Natural killer cell (primary cell): ENCODE measurements at regions not wholly inside any gene's neighbourhood (a gene's known extent, or its start where the extent isn't known, plus 50 kb on each side); places are given as distances from the start of the nearest gene placed in this dataset.

Experiments used
- ATAC-seq, 3 donors: fragments of 150-1000 bp in 2 of 3; fragments of 200-7000 bp in 1 of 3; cut with Tn5 transposase; 1 replicate in 1 of 3; 2 replicates in 2 of 3; pipeline ENCODE4 v1.10.0; 2021; ENCODE audit warnings: mild to moderate bottlenecking in 2 of 3, moderate library complexity in 2 of 3
- DNase-seq, 2 donors: peaks; one replicate each; pipeline versions ENCODE4 v3.0.0 to v3.0.0-alpha.2; 2013 to 2021; ENCODE audit warnings: mixed read lengths in 1 of 2
- H3K27ac ChIP-seq: one replicate; pipeline ENCODE4 v1.5.1; 2013; ENCODE audit warnings: mild to moderate bottlenecking, low read length
- H3K27me3 ChIP-seq: one replicate; pipeline ENCODE4 v1.6.1; 2013; ENCODE audit warnings: low read length; ENCODE audit not compliant: control insufficient read depth, insufficient read depth
- H3K36me3 ChIP-seq: one replicate; pipeline ENCODE4 v1.6.1; 2013; ENCODE audit warnings: low read length; ENCODE audit not compliant: control insufficient read depth, insufficient read depth
- H3K4me1 ChIP-seq: one replicate; pipeline ENCODE4 v1.6.1; 2013; ENCODE audit warnings: low read length; ENCODE audit not compliant: control insufficient read depth, insufficient read depth
- H3K4me3 ChIP-seq: one replicate; pipeline ENCODE4 v1.5.1; 2013; ENCODE audit warnings: low read length
- H3K9me3 ChIP-seq: one replicate; pipeline ENCODE4 v1.6.1; 2013; ENCODE audit warnings: low read length; ENCODE audit not compliant: control insufficient read depth, insufficient read depth
- H3K27ac Mint-ChIP-seq, 2 donors: one replicate each; pipeline ENCODE4 v1.8.0; 2022; ENCODE audit warnings: mild to moderate bottlenecking in 2 of 2, mixed read lengths in 2 of 2, moderate library complexity in 1 of 2
- H3K27me3 Mint-ChIP-seq, 2 donors: one replicate each; pipeline ENCODE4 v1.8.0; 2022; ENCODE audit warnings: low read depth in 2 of 2, mixed read lengths in 2 of 2
- H3K36me3 Mint-ChIP-seq: one replicate; pipeline ENCODE4 v1.8.0; 2022; ENCODE audit warnings: mixed read lengths
- H3K4me1 Mint-ChIP-seq, 2 donors: one replicate each; pipeline ENCODE4 v1.8.0; 2022; ENCODE audit warnings: mixed read lengths in 2 of 2
- H3K4me3 Mint-ChIP-seq: one replicate; pipeline ENCODE4 v1.8.0; 2022; ENCODE audit warnings: mild to moderate bottlenecking, moderate library complexity, mixed read lengths
- H3K9me3 Mint-ChIP-seq, 2 donors: one replicate each; pipeline ENCODE4 v1.8.0; 2022; ENCODE audit warnings: mixed read lengths in 2 of 2
- WGBS: methylation state at CpG from one replicate; pipeline ENCODE4 v1.1.7; 2013; ENCODE audit warnings: missing lambda C conversion rate; ENCODE audit not compliant: insufficient coverage; 5-methylcytosine and 5-hydroxymethylcytosine counted together
- intact Hi-C: fragments of 100-400 bp; cut with micrococcal nuclease; formaldehyde crosslinking; loops from one replicate; pipeline ENCODE4 v1.14.2; 2022
- TF ChIP-seq, protein P1 (sequence below): fragments of 200-600 bp; IDR thresholded peaks from one replicate; pipeline ENCODE4 v1.8.0; 2022; ENCODE audit warnings: antibody characterized with exemption

DNA sequence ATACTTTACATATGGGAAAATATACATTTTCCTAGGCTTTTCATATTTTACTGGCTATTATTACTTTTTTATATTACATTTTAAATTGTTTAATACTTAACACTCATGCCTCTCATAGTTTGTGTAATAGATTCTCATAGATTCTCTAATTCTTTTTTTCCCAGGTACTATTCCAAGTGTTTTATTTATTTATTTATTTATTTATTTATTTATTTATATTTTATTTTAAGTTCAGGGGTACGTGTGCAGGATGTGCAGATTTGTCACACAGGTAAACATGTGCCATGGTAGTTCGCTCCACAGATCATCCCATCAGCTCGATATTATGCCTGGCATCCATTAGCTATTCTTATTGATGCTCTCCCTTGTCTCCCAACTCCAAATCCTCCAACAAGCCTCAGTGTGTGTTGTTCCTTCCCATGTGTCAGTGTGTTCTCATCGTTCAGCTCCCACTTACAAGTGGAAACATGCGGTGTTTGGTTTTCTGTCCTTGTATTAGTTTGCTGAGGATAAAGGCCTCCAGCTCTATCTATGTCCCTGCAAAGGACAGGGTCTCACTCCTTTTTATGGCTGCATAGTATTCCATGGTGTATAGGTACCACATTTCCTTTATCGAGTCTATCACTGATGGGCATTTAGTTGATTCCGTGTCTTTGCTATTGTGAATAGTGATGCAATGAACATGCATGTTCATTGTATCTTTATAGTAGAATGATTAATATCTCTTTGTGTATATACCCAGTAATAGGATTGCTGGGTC is 205.4 kb upstream of the P2RY1 start:
- TF ChIP-seq, protein P1, sequence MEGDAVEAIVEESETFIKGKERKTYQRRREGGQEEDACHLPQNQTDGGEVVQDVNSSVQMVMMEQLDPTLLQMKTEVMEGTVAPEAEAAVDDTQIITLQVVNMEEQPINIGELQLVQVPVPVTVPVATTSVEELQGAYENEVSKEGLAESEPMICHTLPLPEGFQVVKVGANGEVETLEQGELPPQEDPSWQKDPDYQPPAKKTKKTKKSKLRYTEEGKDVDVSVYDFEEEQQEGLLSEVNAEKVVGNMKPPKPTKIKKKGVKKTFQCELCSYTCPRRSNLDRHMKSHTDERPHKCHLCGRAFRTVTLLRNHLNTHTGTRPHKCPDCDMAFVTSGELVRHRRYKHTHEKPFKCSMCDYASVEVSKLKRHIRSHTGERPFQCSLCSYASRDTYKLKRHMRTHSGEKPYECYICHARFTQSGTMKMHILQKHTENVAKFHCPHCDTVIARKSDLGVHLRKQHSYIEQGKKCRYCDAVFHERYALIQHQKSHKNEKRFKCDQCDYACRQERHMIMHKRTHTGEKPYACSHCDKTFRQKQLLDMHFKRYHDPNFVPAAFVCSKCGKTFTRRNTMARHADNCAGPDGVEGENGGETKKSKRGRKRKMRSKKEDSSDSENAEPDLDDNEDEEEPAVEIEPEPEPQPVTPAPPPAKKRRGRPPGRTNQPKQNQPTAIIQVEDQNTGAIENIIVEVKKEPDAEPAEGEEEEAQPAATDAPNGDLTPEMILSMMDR: no peak

DNA sequence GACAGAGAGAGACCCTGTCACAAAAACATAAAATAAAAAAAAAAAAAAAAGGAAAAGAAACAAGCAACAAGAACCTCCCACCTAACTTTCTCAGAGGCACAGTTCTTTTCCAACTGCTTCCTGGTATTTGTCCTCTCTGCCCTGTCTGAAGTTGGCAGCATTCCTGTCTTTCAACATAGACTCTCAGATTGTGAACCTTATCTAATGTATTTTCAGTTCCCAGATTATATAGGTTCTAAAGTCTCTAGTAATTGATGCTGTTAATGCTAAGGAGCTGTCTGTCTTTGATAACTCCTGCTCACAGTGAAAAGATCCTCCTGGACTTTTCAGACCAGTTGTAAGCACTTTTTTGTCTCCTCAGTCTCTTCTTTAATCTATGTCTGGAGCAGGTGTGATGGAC is 199.5 kb upstream of the P2RY1 start:
- Histone ChIP-seq H3K9me3 (no peaks in the 10 kb centered on the region), H3K36me3 (no peaks in the 10 kb centered on the region), H3K4me3 (no peak overlapping the region), H3K27ac (no peak overlapping the region), H3K27me3 (no peaks in the 10 kb centered on the region), H3K4me1 (no peaks in the 10 kb centered on the region)
- Mint-ChIP-seq H3K9me3 (peaks cover 0 to 2% of the 10 kb centered on the region in 2 donors), H3K4me1 (no peaks in the 10 kb centered on the region), H3K27me3 (peaks cover 2 to 6% of the 10 kb centered on the region in 2 donors), H3K36me3 (no peaks in the 10 kb centered on the region), H3K4me3 (no peak overlapping the region), H3K27ac (no peak overlapping the region)
- TF ChIP-seq, protein P1: no peak
- intact Hi-C loops: no loop called here
- DNase-seq (no peak), ATAC-seq (no peak)

More for the DNA sequence above, 205.4 kb upstream of the P2RY1 start:
- ATAC-seq: no peak
- no peaks in the 10 kb centered on the region for H3K27me3 ChIP-seq
- Mint-ChIP-seq H3K4me1 (no peaks in the 10 kb centered on the region), H3K36me3 (no peaks in the 10 kb centered on the region), H3K4me3 (no peak overlapping the region), H3K27ac (no peak overlapping the region), H3K9me3 (peaks cover 0 to 2% of the 10 kb centered on the region in 2 donors), H3K27me3 (peaks cover 0 to 7% of the 10 kb centered on the region in 2 donors)
- no peaks in the 10 kb centered on the region for H3K4me1 ChIP-seq
- no peaks in the 10 kb centered on the region for H3K36me3 ChIP-seq
- no peaks in the 10 kb centered on the region for H3K9me3 ChIP-seq
- DNase-seq: no peak
- intact Hi-C loops: no loop called here
- H3K4me3 ChIP-seq: no peak overlapping the region
- H3K27ac ChIP-seq: no peak overlapping the region
- 95% methylated on average over 5 of the region's 7 CpGs for WGBS

DNA sequence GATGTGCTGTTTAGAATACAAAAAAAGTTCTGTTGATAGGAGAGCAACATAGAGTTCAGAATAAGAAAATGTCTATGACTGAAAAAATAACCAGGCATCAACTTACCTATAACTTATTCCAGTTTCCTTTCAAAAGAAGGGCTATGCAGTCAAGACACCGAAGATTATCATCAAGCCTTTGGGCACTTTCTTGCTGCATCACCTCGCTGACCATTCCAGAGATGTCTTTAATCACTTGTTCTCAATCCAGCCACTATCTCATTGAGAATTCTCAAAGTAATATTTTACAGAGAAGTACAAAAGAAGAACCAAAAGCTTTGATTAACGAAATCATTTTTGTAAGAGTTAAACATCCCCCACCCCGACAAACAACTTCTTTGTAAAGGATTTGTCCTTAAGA is 198.3 kb upstream of the P2RY1 start:
- Mint-ChIP-seq H3K27me3 (peaks cover 0 to 2% of the 10 kb centered on the region in 2 donors), H3K9me3 (no peaks in the 10 kb centered on the region), H3K4me1 (no peaks in the 10 kb centered on the region), H3K27ac (no peak overlapping the region), H3K4me3 (no peak overlapping the region), H3K36me3 (no peaks in the 10 kb centered on the region)
- H3K27ac ChIP-seq: no peak overlapping the region
- TF ChIP-seq, protein P1: no peak
- ATAC-seq (no peak), DNase-seq (no peak)
- no peaks in the 10 kb centered on the region for H3K9me3 ChIP-seq
- intact Hi-C loops: no loop called here
- WGBS: 92% methylated on average over 2 of the region's 4 CpGs
- H3K27me3 ChIP-seq: no peaks in the 10 kb centered on the region
- H3K4me3 ChIP-seq: no peak overlapping the region
- no peaks in the 10 kb centered on the region for H3K36me3 ChIP-seq
- no peaks in the 10 kb centered on the region for H3K4me1 ChIP-seq

DNA sequence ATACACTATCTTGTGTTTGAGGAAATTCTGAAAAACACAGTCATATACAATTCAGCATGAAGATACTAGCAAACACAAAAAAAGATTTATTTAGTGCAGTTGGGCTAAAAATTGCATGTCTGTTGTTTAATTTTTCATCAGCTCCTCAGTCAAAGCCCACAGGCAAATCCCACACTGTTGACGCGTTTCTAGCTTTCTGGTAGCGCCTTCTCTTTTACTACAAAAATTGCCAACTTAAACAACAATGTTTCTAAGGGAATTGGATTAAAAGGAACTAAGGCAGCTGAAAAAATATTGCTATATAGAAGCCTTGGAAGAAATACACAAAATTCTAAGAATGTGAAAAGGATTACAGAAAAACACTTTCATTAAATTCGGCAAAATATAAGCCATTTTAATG is 196.7 kb upstream of the P2RY1 start:
- no peaks in the 10 kb centered on the region for H3K36me3 ChIP-seq
- no peak overlapping the region for H3K4me3 ChIP-seq
- H3K27me3 ChIP-seq: no peaks in the 10 kb centered on the region
- Mint-ChIP-seq H3K36me3 (no peaks in the 10 kb centered on the region), H3K27ac (no peak overlapping the region), H3K27me3 (peaks cover 0 to 2% of the 10 kb centered on the region in 2 donors), H3K9me3 (no peaks in the 10 kb centered on the region), H3K4me3 (no peak overlapping the region), H3K4me1 (no peaks in the 10 kb centered on the region)
- TF ChIP-seq, protein P1: no peak
- no peaks in the 10 kb centered on the region for H3K4me1 ChIP-seq
- DNase-seq (no peak), ATAC-seq (no peak)
- 100% methylated on average over 1 of the region's 4 CpGs for WGBS
- intact Hi-C loops: no loop called here
- H3K9me3 ChIP-seq: no peaks in the 10 kb centered on the region
- H3K27ac ChIP-seq: no peak overlapping the region
